Activated CD4-positive, alpha-beta T cell treated with anti-CD3 and anti-CD28 coated beads, Interleukin-2, amount 10 ng/mL, durations not matched to agents 7 days and 5 days (primary cell): ENCODE measurements at regions not wholly inside any gene's neighbourhood (a gene's known extent, or its start where the extent isn't known, plus 50 kb on each side); places are given as distances from the start of the nearest gene placed in this dataset.
"Not testable (repeated sequence)": the region's sequence is repeated elsewhere in the genome, so short reads cannot be mapped to it uniquely, and the experiment has no call there.

Experiments used
- CTCF ChIA-PET: fragments of 350-600 bp; sonication (Branson Sonifier 250); formaldehyde crosslinking; loops from one replicate; lab custom pipeline; 2021; ENCODE audit warnings: antibody characterized with exemption; lab: Charles Lee
- POLR2A ChIA-PET: fragments of 350-600 bp; sonication (Branson Sonifier 250); formaldehyde crosslinking; loops from one replicate; lab custom pipeline; 2021; ENCODE audit warnings: antibody characterized with exemption; lab: Charles Lee
- DNase-seq: peaks from one replicate; pipeline ENCODE4 v3.0.0-alpha.2; 2020
- H3K27ac Mint-ChIP-seq: one replicate; pipeline ENCODE4 v1.8.0; 2021; ENCODE audit warnings: mild to moderate bottlenecking, moderate library complexity, mixed read lengths
- H3K27me3 Mint-ChIP-seq: one replicate; pipeline ENCODE4 v1.8.0; 2021; ENCODE audit warnings: mixed read lengths
- H3K36me3 Mint-ChIP-seq: one replicate; pipeline ENCODE4 v1.8.0; 2021; ENCODE audit warnings: low read depth, mixed read lengths
- H3K4me1 Mint-ChIP-seq: one replicate; pipeline ENCODE4 v1.8.0; 2021; ENCODE audit warnings: mixed read lengths
- H3K4me3 Mint-ChIP-seq: one replicate; pipeline ENCODE4 v1.8.0; 2021; ENCODE audit warnings: mild to moderate bottlenecking, moderate library complexity, mixed read lengths
- H3K9me3 Mint-ChIP-seq: one replicate; pipeline ENCODE4 v1.8.0; 2021; ENCODE audit warnings: mixed read lengths

GRCh38 chr5:163276466-163276865, 160.9 kb upstream of the CCNG1 start:
- H3K4me1 Mint-ChIP-seq: no peaks in the 10 kb centered on the region
- CTCF ChIA-PET: no interaction called here
- POLR2A ChIA-PET: no interaction called here

GRCh38 chr5:163280897-163281296, 156.5 kb upstream of the CCNG1 start:
- H3K36me3 Mint-ChIP-seq, H3K4me1 Mint-ChIP-seq, DNase-seq, CTCF ChIA-PET, H3K9me3 Mint-ChIP-seq, POLR2A ChIA-PET, H3K27me3 Mint-ChIP-seq, H3K4me3 Mint-ChIP-seq, H3K27ac Mint-ChIP-seq: not testable (repeated sequence)

More at GRCh38 chr5:163276466-163276865, 160.9 kb upstream of the CCNG1 start:
- no peak overlapping the region for H3K27ac Mint-ChIP-seq
- H3K9me3 Mint-ChIP-seq: no peaks in the 10 kb centered on the region
- H3K4me3 Mint-ChIP-seq: no peak overlapping the region
- no peaks in the 10 kb centered on the region for H3K27me3 Mint-ChIP-seq
- H3K36me3 Mint-ChIP-seq: no peaks in the 10 kb centered on the region
- DNase-seq: no peak

GRCh38 chr5:163281512-163281911, 155.9 kb upstream of the CCNG1 start:
- H3K27me3 Mint-ChIP-seq: no peaks in the 10 kb centered on the region
- no peak for DNase-seq
- peaks cover 2% of the 10 kb centered on the region for H3K9me3 Mint-ChIP-seq
- no peak overlapping the region for H3K27ac Mint-ChIP-seq
- H3K36me3 Mint-ChIP-seq: no peaks in the 10 kb centered on the region
- ChIA-PET CTCF (no interaction called here), POLR2A (no interaction called here)
- H3K4me3 Mint-ChIP-seq: no peak overlapping the region
- no peaks in the 10 kb centered on the region for H3K4me1 Mint-ChIP-seq

DNA sequence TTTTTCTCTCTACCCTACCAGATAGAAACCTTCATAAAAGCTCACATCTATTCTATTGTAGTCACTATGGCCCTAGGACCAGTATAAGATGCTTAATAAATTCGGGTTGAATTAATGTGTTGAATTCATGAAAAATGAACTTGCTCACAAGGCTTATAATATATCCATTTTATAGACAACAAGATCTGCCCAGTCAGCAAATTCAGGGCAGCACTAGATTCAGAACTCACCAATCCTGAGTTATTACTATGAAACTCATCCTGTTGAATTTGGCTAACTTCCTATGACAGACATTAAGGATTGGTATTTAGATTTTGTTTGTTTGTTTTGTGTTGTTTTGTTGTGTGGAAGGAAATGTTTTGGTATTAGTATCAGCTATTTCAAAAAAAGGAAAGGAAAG, 143.6 kb upstream of the CCNG1 start:
- ChIA-PET CTCF (no interaction called here), POLR2A (no interaction called here)
- DNase-seq: no peak
- Mint-ChIP-seq H3K27me3 (peaks cover 2% of the 10 kb centered on the region), H3K27ac (no peak overlapping the region), H3K4me3 (no peak overlapping the region), H3K36me3 (no peaks in the 10 kb centered on the region), H3K4me1 (no peaks in the 10 kb centered on the region), H3K9me3 (no peaks in the 10 kb centered on the region)

- H3K4me1 Mint-ChIP-seq: no peaks in the 10 kb centered on the region
- no peaks in the 10 kb centered on the region for H3K9me3 Mint-ChIP-seq
- H3K27ac Mint-ChIP-seq: no peak overlapping the region
- ChIA-PET CTCF (no interaction called here), POLR2A (no interaction called here)
- no peaks in the 10 kb centered on the region for H3K27me3 Mint-ChIP-seq
- H3K4me3 Mint-ChIP-seq: no peak overlapping the region
- H3K36me3 Mint-ChIP-seq: no peaks in the 10 kb centered on the region
- DNase-seq: no peak
These were observed 133.7 kb upstream of the CCNG1 start for GRCh38 chr5:163303718-163304117.

DNA sequence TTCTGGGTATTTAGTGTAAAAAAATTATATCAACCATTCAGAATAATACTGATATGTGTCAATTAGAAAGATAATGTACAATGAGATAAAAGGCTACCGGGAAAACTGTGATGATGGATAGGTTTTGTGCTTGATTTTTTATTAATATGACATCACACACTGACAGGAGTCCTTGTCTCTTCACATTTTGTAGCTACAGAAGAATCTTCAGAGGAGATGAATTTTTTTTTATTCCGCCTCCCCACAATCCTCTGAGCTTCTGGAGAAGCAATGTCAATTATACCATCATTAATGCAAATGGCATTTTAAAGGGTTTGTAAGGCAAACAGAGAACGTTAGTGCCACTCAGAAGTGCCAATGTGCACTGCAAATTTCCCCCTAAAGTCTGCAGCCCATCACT, 131.7 kb upstream of the CCNG1 start:
- ChIA-PET CTCF (interaction anchor here (0.7 to 1.5 kb wide), 2 partner anchors 8 to 40 kb away, joined by 3 read pairs; no protein-coding TSS in a partner anchor), POLR2A (no interaction called here)
- Mint-ChIP-seq H3K27me3 (no peaks in the 10 kb centered on the region), H3K4me3 (no peak overlapping the region), H3K9me3 (no peaks in the 10 kb centered on the region), H3K27ac (no peak overlapping the region), H3K4me1 (no peaks in the 10 kb centered on the region), H3K36me3 (no peaks in the 10 kb centered on the region)
- DNase-seq: no peak

- Mint-ChIP-seq H3K27ac (no peak overlapping the region), H3K36me3 (no peaks in the 10 kb centered on the region), H3K9me3 (no peaks in the 10 kb centered on the region), H3K4me1 (no peaks in the 10 kb centered on the region), H3K27me3 (no peaks in the 10 kb centered on the region), H3K4me3 (no peak overlapping the region)
- ChIA-PET POLR2A (no interaction called here), CTCF (interaction anchor here (0.7 to 1.5 kb wide), 3 partner anchors 9 to 48 kb away, joined by 3 read pairs; no protein-coding TSS in a partner anchor)
- no peak for DNase-seq
These were observed 131.0 kb upstream of the CCNG1 start for GRCh38 chr5:163306421-163306820.

DNA sequence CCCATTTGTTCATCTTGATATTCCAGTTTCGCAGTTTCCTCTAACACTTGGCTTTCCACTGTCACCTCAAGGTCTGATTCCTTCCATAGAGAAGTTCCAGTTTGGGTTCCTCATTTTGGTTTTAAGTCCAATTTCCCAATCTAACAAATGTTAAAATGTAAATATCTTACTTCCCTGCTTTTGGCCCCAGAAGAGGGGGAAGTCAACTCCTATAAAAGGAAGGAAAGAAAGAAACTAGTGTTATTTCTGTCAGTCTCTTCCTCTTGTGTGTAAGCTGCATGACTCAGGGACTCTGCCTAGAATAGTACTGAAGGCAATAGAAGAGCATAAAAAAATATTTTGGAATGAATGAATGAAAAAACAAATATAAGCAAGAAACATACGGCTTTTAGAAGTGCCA, 127.5 kb upstream of the CCNG1 start:
- ChIA-PET POLR2A (no interaction called here), CTCF (no interaction called here)
- Mint-ChIP-seq H3K27ac (no peak overlapping the region), H3K36me3 (no peaks in the 10 kb centered on the region), H3K9me3 (peaks cover 6% of the 10 kb centered on the region), H3K4me1 (no peaks in the 10 kb centered on the region), H3K27me3 (no peaks in the 10 kb centered on the region), H3K4me3 (no peak overlapping the region)
- DNase-seq: no peak

GRCh38 chr5:163310997-163311396, 126.4 kb upstream of the CCNG1 start:
- no peak for DNase-seq
- Mint-ChIP-seq H3K4me3 (no peak overlapping the region), H3K36me3 (no peaks in the 10 kb centered on the region), H3K9me3 (peaks cover 6% of the 10 kb centered on the region), H3K4me1 (no peaks in the 10 kb centered on the region), H3K27me3 (no peaks in the 10 kb centered on the region), H3K27ac (no peak overlapping the region)
- POLR2A ChIA-PET: no interaction called here
- CTCF ChIA-PET: interaction anchor here (0.7 kb wide), 1 partner anchor 98 kb away, joined by 3 read pairs; no protein-coding TSS in a partner anchor

GRCh38 chr5:163312598-163312997, 124.8 kb upstream of the CCNG1 start:
- H3K27me3 Mint-ChIP-seq: no peaks in the 10 kb centered on the region
- H3K4me1 Mint-ChIP-seq: no peaks in the 10 kb centered on the region
- CTCF ChIA-PET: no interaction called here
- no peak overlapping the region for H3K27ac Mint-ChIP-seq
- H3K4me3 Mint-ChIP-seq: no peak overlapping the region
- POLR2A ChIA-PET: no interaction called here
- DNase-seq: no peak
- H3K36me3 Mint-ChIP-seq: no peaks in the 10 kb centered on the region
- peaks cover 6% of the 10 kb centered on the region for H3K9me3 Mint-ChIP-seq

GRCh38 chr5:163313049-163313448, 124.3 kb upstream of the CCNG1 start:
- CTCF ChIA-PET, H3K4me1 Mint-ChIP-seq, H3K9me3 Mint-ChIP-seq, H3K27ac Mint-ChIP-seq, H3K27me3 Mint-ChIP-seq, H3K4me3 Mint-ChIP-seq, POLR2A ChIA-PET, H3K36me3 Mint-ChIP-seq, DNase-seq: not testable (repeated sequence)

GRCh38 chr5:163316374-163316773, 121.0 kb upstream of the CCNG1 start:
- H3K27ac Mint-ChIP-seq, H3K27me3 Mint-ChIP-seq, CTCF ChIA-PET, H3K4me1 Mint-ChIP-seq, POLR2A ChIA-PET, H3K4me3 Mint-ChIP-seq, DNase-seq, H3K36me3 Mint-ChIP-seq, H3K9me3 Mint-ChIP-seq: not testable (repeated sequence)

- ChIA-PET POLR2A (no interaction called here), CTCF (no interaction called here)
- Mint-ChIP-seq H3K9me3 (peaks cover 2% of the 10 kb centered on the region), H3K4me1 (no peaks in the 10 kb centered on the region), H3K36me3 (no peaks in the 10 kb centered on the region), H3K27ac (no peak overlapping the region), H3K27me3 (peaks cover 2% of the 10 kb centered on the region), H3K4me3 (no peak overlapping the region)
- no peak for DNase-seq
These were observed 118.7 kb upstream of the CCNG1 start for GRCh38 chr5:163318707-163319106.

- Mint-ChIP-seq H3K4me3 (no peak overlapping the region), H3K9me3 (no peaks in the 10 kb centered on the region), H3K27ac (no peak overlapping the region), H3K4me1 (no peaks in the 10 kb centered on the region), H3K36me3 (no peaks in the 10 kb centered on the region), H3K27me3 (peaks cover 2% of the 10 kb centered on the region)
- ChIA-PET POLR2A (no interaction called here), CTCF (no interaction called here)
- DNase-seq: no peak
These were observed 115.9 kb upstream of the CCNG1 start for GRCh38 chr5:163321511-163321910.
